Renal pelvis (tissue), 1 donor: ENCODE measurements at regions not wholly inside any gene's neighbourhood (a gene's known extent, or its start where the extent isn't known, plus 50 kb on each side); places are given as distances from the start of the nearest gene placed in this dataset.

ENCODE experiments used
- DNase-seq: peaks from one replicate; pipeline ENCODE4 v3.0.0-alpha.2; 2013

DNA sequence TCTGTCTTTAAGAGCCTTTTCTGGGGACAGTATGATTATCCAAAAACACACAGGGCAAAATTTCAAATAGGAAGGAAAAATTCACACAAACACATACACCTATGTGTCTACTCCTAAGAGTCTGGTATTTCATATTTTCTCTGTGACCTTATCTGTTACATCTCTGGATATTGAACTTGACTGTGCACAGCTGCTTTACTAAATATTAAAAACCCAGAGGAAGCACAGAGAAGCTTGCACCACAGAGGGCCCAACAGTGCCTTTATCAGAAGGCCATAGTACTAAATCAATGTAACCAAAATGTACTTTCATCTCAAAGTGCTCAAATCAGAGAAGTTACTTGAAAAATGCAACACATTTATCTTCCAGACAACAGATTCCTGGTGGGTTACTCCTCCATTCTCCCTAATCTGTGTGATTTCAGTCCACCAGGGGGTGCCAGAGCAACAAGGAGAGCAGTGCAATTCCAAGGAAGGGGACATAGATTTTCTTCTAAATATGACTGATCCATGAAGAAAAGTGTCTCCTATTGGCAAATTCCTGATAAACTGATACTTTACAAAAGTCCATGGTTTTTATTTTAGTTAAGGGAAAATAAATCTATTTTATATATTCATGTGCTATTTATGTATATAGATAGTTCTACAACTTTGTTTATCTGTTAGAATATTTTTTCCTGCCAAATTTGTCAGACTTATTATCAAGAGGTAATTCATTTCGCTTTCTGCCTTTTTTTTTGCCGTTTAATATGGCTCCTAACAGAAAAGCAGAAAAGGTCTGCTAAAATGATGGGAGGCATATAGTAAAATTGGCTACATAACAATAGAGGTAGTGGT is 617.6 kb downstream of the LRFN5 start:
- peak; percentile 66 for DNase-seq

GRCh38 chr14:42222924-42223471 is 616.3 kb downstream of the LRFN5 start:
- no peak for DNase-seq

DNA sequence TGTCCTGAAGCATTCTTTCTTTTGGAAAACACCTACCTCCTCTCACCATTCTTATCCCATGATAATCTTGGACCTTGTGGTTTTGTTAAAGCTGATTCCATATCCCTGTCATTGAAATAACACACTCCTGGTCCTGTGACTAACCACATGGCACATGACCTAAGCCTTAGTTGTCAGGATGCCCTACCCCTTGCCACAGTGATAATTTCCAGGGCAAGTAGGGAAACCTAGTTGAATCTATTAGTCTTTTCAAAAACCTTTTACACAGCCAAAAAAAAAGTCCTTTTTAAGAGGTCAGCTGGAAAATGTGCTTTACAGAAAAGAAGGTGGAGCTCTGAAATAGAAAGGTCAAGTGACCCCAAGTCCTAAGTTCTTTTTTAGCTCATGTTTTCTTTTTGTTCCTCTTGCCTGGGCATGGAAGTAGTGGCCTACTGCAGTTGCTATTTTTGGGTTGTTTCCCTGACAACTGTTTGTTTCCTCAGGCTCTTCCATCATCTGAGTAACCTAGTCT is 608.4 kb downstream of the LRFN5 start:
- DNase-seq: no peak

GRCh38 chr14:42200957-42201356 is 594.3 kb downstream of the LRFN5 start:
- DNase-seq: no peak

GRCh38 chr14:42198010-42198409 is 591.3 kb downstream of the LRFN5 start:
- no peak for DNase-seq

DNA sequence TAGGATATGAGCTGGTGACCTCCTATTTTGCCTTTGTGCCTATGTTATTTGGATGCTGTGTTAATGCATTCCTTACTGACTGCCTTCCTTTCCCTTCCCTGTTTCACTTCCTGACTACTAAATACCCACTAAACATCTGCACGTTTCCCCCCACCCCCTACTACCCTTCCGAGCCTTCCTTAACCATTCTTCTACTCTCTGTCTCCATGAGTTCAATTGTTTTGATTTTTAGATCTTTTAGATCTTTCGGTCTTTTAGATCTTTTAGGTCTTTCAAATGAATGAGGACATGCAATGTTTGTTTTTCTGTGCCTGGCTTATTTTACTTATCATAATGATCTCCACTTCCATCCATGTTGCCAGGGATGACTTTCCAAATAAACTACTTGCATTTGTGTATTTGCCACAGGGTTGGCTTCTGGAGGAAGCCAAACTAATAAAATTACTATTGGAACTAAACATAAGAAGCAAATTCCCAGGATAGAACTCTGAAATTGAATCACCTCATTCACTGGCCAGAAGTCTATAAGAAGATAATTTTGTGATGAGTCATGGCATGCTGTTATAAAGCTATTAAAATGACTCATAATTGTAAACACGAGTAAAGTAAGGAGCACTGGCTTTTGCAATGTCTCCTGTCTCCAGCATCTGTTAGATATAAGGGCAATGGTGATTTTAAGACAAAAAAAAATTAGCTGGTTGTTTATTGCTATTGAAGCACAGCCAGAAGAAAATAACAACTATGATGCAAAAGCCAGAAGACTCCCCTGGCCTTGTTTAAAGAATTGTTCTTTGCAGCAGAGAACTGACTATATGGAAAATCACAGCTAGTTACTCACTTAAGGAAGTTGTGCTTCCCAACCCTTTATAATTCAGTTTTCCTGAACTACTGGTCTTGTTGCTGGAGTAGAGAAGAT is 586.3 kb downstream of the LRFN5 start:
- DNase-seq: peak; percentile 1

DNA sequence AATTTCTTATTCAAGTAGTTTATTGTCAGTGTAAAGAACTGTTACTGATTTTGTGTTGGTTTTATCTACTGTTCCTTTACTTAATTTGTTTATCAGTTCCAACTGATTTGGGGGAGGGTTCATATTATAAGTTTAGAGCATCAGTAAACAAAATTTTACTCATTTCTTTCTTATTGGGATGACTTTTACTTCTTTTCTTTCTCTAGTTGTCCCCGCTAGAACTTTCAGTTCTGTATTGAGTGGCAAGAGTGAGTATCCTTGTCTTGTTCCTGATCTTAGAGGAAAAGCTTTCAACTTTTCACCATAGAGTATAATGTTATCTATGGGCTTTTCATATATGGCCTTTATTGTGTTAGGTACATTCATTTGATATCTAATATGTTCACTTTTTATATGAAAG is 584.1 kb downstream of the LRFN5 start:
- DNase-seq: no peak

- DNase-seq: no peak
Observed at GRCh38 chr14:42187846-42188245, 581.2 kb downstream of the LRFN5 start.

GRCh38 chr14:42185718-42186117 is 579.0 kb downstream of the LRFN5 start:
- DNase-seq: no peak

DNA sequence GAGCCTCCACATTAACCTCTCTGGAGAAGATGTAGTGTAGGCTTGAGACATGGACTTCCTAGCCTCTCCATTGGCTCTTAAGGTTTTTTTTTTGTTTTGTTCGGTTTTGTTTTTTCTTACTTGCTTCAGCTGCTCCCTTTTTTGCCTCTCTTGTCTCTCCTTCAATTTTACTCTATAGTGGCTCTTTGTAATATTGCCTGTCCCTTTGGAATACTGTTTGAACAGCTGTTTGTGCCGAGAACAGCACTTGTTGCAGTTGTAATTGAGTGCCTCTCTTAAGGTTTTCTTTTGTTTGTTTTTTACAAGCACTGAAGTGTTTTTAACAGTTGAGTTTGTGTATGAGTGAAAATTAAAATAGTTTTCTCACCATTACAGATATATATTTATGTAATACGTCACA is 567.7 kb downstream of the LRFN5 start:
- DNase-seq: no peak

DNA sequence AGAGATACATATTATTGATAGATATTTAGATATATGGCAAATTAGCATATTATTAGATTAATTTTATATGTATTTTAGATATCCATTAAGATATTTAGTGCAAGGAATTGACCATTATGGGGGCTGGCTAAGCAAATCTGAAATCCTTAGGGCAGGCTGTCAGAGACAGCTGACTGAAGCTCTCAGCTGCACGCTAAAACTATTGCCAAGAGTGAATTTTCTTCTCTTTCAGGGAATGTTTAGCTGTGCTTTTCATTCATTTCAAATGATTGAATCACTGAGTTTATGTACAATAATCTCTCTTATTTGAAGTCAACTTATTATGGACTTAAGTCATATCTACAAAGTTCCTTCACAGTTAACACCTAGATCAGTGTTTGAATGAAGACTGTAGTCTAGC is 566.5 kb downstream of the LRFN5 start:
- no peak for DNase-seq

DNA sequence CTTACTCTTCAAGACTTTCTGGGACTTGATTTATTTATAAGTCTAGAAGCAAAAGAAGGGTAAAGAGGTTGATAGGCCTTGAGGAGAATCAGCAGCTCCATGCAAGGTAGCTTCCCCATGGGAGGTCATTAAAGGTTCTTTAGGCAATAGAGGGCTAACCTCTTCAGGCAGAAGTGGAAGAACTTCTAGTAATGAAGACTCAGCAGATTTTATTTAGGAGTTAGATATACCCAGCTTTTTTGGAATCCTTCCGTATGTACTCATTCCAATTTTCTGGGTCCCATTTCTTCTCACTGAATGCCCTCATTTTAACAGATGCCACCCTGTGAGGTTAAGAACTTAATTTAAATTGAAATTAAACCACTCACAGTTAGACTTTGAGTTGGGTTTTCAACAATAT is 565.6 kb downstream of the LRFN5 start:
- no peak for DNase-seq

DNA sequence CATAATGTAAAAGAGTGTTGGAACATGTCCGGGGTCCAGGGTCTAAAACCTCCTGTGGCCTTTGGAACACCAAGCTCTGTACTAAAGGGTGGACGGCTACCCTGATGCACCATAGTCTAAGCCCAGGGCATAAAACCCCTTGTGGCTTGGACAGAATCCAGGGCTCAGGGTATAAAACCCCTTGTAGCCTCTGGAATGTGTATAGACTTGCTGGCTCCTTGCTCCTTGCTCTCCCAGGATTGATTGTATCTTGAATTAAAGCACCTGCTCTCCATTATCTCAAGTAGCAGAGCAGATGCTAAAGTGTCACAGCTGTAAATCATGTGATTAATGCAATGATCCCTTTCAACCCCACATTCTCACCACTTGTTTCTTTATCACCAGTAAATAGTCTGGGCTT is 556.5 kb downstream of the LRFN5 start:
- DNase-seq: peak; percentile 0

DNA sequence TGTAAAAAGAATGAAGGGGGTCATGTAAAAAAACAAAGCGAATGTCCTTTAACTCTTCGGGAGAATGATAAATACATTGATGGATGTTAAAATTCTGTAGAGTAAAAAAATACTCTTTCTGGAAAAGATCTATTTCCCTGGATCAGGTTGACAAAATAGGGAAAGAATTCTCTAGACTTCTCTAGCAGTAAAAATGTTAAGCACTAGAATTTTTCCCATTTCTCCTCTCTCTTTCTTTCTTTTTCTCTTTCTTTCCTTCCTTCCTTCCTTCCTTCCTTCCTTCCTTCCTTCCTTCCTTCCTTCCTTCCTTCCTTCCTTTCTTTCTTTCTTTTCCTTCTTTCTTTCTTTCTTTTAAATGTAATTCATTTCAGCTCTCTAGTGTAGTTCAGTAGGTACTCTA is 552.5 kb downstream of the LRFN5 start:
- no peak for DNase-seq

DNA sequence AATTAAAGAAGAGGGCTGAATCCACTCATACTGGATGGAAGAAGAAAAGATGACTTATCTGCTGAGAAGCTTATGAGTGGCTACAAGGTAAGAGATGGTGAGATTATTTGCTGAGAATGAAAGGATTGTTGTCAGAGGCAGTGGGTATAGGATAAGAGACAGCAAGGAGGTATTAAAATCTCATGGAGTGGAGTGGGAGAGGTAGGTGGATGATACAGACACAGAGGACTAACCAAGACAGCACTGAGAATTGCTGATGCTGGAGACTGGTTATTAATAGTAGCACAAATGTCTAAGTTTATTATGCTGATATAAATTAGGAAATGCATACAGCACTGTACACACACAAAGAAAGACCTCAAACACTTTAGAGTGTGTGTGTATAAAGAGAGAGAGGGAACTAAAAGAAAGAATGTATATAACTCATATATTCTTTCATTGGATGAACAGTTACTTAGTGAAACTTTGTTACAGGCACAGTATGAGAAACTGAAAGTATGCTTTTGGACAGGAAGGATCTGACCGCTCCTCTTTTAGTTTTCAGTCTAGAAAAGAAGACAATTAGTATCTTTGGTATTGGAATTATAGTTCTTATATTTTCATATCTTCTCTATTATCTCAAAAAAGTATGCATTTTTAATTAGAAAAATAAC is 543.1 kb downstream of the LRFN5 start:
- DNase-seq: no peak

DNA sequence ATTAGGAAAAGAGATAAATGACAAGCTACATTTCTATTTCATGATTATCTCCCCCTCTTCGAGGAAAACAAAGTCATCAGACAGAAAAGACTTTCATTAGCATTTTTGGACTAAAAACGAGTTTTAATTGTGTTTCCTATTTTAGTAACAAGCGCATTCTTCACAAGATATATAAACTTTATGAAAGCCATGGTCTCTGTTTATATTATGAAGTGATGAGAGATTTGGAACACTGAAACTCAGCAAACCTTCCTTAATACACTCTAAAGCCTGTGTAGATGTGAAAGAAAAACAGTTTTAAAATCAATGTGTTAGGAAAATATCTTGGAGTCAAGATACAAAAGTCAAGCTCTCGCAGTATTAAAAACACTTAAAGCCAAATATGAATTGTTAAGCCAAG is 539.1 kb downstream of the LRFN5 start:
- DNase-seq: no peak

DNA sequence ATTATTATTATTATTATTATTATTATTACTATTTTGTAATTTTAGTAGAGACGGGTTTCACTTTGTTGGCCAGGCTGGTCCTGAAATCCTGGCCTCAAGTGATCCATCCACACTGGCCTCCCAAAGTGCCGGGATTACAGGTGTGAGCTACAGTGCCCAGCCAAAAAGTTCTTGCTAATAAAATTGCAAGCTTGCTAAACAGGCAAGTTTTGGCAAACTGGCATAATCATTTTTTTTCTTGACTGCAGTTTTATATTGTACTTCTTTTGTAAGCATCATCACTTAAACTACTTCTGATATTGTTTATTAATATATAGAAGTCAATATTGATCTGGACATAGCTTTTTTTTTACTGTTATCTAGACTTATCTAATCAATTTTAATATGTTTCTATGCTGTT is 536.4 kb downstream of the LRFN5 start:
- DNase-seq: no peak

DNA sequence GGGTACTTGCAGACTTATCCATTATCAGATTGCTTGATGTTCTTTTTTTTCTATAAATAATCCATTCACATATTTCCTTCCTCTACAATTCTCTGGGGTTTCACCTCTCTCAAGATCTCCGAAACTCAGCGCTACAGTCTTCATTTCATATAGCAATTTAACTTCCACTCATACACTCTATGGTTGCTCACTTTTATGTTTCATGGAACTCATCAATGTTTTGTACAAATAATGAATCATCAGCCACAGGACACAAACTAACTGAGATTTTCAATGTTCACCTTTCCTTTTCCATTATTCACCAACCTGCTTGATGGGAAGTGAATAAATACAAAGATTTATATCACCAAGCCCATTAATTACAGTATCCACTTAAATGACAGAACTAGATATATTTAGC is 534.7 kb downstream of the LRFN5 start:
- no peak for DNase-seq

GRCh38 chr14:42140831-42141279 is 534.2 kb downstream of the LRFN5 start:
- DNase-seq: no peak

DNA sequence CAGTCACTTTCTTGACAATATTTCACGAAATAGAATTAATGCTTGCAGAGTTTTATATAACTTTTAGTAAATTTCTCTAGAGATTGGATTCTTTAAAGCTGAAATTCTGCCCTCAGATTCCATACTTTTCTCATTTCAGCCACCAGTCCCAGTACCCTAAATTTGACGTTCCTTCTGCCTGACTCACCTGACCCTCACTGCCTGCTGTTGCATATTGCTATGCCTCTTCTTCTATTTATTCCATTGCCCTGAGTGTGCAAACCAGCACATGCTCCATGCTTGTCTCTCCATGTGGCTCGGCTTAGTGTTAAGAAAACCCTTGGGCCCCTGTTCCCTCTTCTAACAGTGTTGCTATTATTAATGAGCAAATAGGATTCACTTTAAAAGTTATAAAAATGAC is 533.3 kb downstream of the LRFN5 start:
- no peak for DNase-seq

DNA sequence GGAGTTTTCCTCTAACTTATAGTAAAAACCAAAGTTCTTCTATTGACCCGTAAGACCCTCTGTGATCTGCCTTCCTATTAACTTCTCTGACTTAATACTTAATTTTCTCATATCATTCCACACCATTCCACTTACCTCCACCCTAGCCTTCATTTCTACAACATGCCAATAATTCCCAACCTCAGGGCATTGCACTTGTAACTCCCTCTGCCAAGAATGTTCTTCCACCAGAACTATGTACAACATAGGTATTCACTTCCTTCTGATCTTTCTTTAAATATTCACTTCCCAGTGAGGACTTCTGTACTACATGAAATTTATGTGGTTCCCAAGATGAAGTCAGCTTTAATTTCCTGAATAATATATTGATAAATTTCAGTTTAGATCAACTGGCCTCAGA is 531.7 kb downstream of the LRFN5 start:
- no peak for DNase-seq

GRCh38 chr14:42130815-42131214 is 524.1 kb downstream of the LRFN5 start:
- DNase-seq: no peak
